Endothelial cell of umbilical vein (primary cell): ENCODE measurements at regions not wholly inside any gene's neighbourhood (a gene's known extent, or its start where the extent isn't known, plus 50 kb on each side); places are given as distances from the start of the nearest gene placed in this dataset.

Source experiments
- BruUV-seq: library from RNA; stranded (reverse); fragments of 400-500 nt; replicated peaks from 2 replicates; lab custom pipeline; 2021; lab: Mats Ljungman, UMichigan
- CTCF ChIA-PET: fragments of 300-600, 350-600 bp; sonication (Branson Sonifier 250); formaldehyde crosslinking; loops from one replicate; lab custom pipeline; 2021; ENCODE audit warnings: antibody characterized with exemption, inconsistent platforms; lab: Charles Lee
- POLR2A ChIA-PET: fragments of 300-600, 350-600 bp; sonication (Branson Sonifier 250); formaldehyde crosslinking; loops from one replicate; lab custom pipeline; 2021; ENCODE audit warnings: antibody characterized with exemption, inconsistent platforms; lab: Charles Lee
- DNase-seq: peaks from one replicate; pipeline ENCODE4 v3.0.0-alpha.2; 2011; ENCODE audit warnings: low read depth, low spot score
- FAIRE-seq: peaks from 2 replicates; lab custom pipeline; 2011; peaks lifted over from hg19 to GRCh38; lab: Jason Lieb, UNC
- H2AFZ ChIP-seq: 2 replicates; pipeline ENCODE4 v1.6.0; 2012; ENCODE audit warnings: low read depth, low read length, control low read depth, inconsistent platforms
- H3K27ac ChIP-seq: 2 replicates; pipeline ENCODE4 v1.5.1; 2011; ENCODE audit warnings: low read depth, mild to moderate bottlenecking, control low read depth, low read length, moderate library complexity; ENCODE audit not compliant: insufficient read depth
- H3K27me3 ChIP-seq, 2 experiments: 2 replicates each; pipeline versions ENCODE4 v1.6.0 to v1.6.1; 2011; ENCODE audit warnings: low read length in 2 of 2, mixed read lengths in 1 of 2; ENCODE audit not compliant: control insufficient read depth in 2 of 2, insufficient read depth in 2 of 2
- H3K36me3 ChIP-seq, 2 experiments: 2 replicates in 1 of 2; 3 replicates in 1 of 2; pipeline ENCODE4 v1.5.1; 2011; ENCODE audit warnings: low read length in 2 of 2, mild to moderate bottlenecking in 1 of 2, moderate library complexity in 1 of 2; ENCODE audit not compliant: control insufficient read depth in 2 of 2, insufficient read depth in 2 of 2; ENCODE audit errors: extremely low read depth in 1 of 2
- H3K4me1 ChIP-seq: 3 replicates; pipeline ENCODE4 v1.5.1; 2011; ENCODE audit warnings: mild to moderate bottlenecking, low read length; ENCODE audit not compliant: control insufficient read depth, insufficient read depth; ENCODE audit errors: extremely low read depth
- H3K4me2 ChIP-seq: 2 replicates; pipeline ENCODE4 v1.6.1; 2011; ENCODE audit warnings: low read length, control low read depth, mixed read lengths; ENCODE audit not compliant: insufficient read depth
- H3K4me3 ChIP-seq, 3 experiments: fragments of 200-600 bp in 1 of 3; sonication (generic), shearing (Covaris generic) in 1 of 3; replicated peaks in 1 of 3; 2 replicates each; pipeline ENCODE4 v1.5.1; 2011 to 2016; ENCODE audit warnings: control low read depth in 3 of 3, low read length in 3 of 3, mild to moderate bottlenecking in 2 of 3, inconsistent platforms in 1 of 3, low read depth in 1 of 3, moderate library complexity in 1 of 3; ENCODE audit not compliant: insufficient read depth in 1 of 3
- H3K79me2 ChIP-seq: 2 replicates; pipeline ENCODE4 v1.6.0; 2012; ENCODE audit warnings: low read length, inconsistent platforms; ENCODE audit not compliant: control insufficient read depth, insufficient read depth
- H3K9ac ChIP-seq: replicated peaks from 2 replicates; pipeline ENCODE3; 2011; ENCODE audit warnings: low read length, control low read depth; ENCODE audit not compliant: insufficient read depth; ENCODE audit errors: extremely low read depth
- H3K9me1 ChIP-seq: replicated peaks from 3 replicates; pipeline ENCODE4 v1.6.0; 2011; ENCODE audit warnings: mild to moderate bottlenecking, low read length; ENCODE audit not compliant: control insufficient read depth, insufficient read depth; ENCODE audit errors: extremely low read depth
- H3K9me3 ChIP-seq: replicated peaks from 2 replicates; pipeline ENCODE4 v1.5.1; 2012; ENCODE audit warnings: low read length, inconsistent platforms; ENCODE audit not compliant: control insufficient read depth, insufficient read depth
- H4K20me1 ChIP-seq: replicated peaks from 2 replicates; pipeline ENCODE3; 2011; ENCODE audit warnings: mild to moderate bottlenecking, low read length; ENCODE audit not compliant: control insufficient read depth, insufficient read depth; ENCODE audit errors: extremely low read depth
- FOS ChIP-seq: IDR thresholded peaks from 2 replicates; pipeline ENCODE4 v1.6.1; 2011; ENCODE audit warnings: mild to moderate bottlenecking, low read length, moderate library complexity, borderline replicate concordance; ENCODE audit not compliant: insufficient read depth
- GATA2 ChIP-seq: IDR thresholded peaks from 2 replicates; pipeline ENCODE4 v1.7.0; 2011; ENCODE audit warnings: low read depth, mild to moderate bottlenecking, moderate library complexity, mixed read lengths, low read length; ENCODE audit not compliant: insufficient read length, insufficient read depth
- MYC ChIP-seq: IDR thresholded peaks from one replicate; pipeline ENCODE4 v1.6.1; 2011; ENCODE audit warnings: mild to moderate bottlenecking, low read depth, low read length
- POLR2A ChIP-seq: IDR thresholded peaks from 2 replicates; pipeline ENCODE4 v1.6.1; 2012; ENCODE audit warnings: low read depth, mild to moderate bottlenecking, control low read depth, low read length
- POLR2AphosphoS5 ChIP-seq: IDR thresholded peaks from 2 replicates; pipeline ENCODE4 v1.6.1; 2012; ENCODE audit warnings: low read depth, mild to moderate bottlenecking, control low read depth, low read length, moderate library complexity; ENCODE audit not compliant: insufficient read depth
- dilution Hi-C: fragments of 300-500 bp; cut with MboI; formaldehyde crosslinking; loops from one replicate; pipeline ENCODE4 v1.15.0; 2019; ENCODE audit warnings: low sequenced_read_pairs; ENCODE audit not compliant: extremely low pct_ligation_motif_present
- intact Hi-C: fragments of 100-400 bp; cut with micrococcal nuclease; formaldehyde crosslinking; loops from one replicate; pipeline ENCODE4 v1.10.0; 2022
- TF ChIP-seq, protein P1 (sequence below), 2 donors: IDR thresholded peaks; 1 replicate in 1 of 2; 2 replicates in 1 of 2; pipeline ENCODE4 v1.5.1; 2011; ENCODE audit warnings: low read length in 2 of 2, mild to moderate bottlenecking in 2 of 2, moderate library complexity in 2 of 2, control low read depth in 1 of 2, inconsistent platforms in 1 of 2, low read depth in 1 of 2; ENCODE audit not compliant: insufficient read depth in 1 of 2; ENCODE audit errors: extremely low read depth in 1 of 2
- TF ChIP-seq, protein P2 (sequence below): IDR thresholded peaks from 2 replicates; pipeline ENCODE4 v1.6.1; 2011; ENCODE audit not compliant: insufficient read depth, insufficient read length

GRCh38 chr5:97627272-97627671 lies 444.2 kb upstream of the RIOK2 start:
- H3K4me3 ChIP-seq: no peak overlapping the region
- H3K79me2 ChIP-seq: no peaks in the 10 kb centered on the region
- H3K4me2 ChIP-seq: no peak overlapping the region
- no peak for DNase-seq
- no peak overlapping the region for H2AFZ ChIP-seq
- H3K27me3 ChIP-seq: no peaks in the 10 kb centered on the region
- no peaks in the 10 kb centered on the region for H3K9me1 ChIP-seq
- no peaks in the 10 kb centered on the region for H4K20me1 ChIP-seq
- BruUV-seq: no TSS peak
- intact Hi-C loops: no loop called here
- ChIA-PET CTCF (no interaction called here), POLR2A (no interaction called here)
- no peaks in the 10 kb centered on the region for H3K9me3 ChIP-seq
- H3K27ac ChIP-seq: no peak overlapping the region
- no peak for FAIRE-seq
- H3K4me1 ChIP-seq: no peaks in the 10 kb centered on the region
- H3K36me3 ChIP-seq: no peaks in the 10 kb centered on the region
- H3K9ac ChIP-seq: no peak overlapping the region
- TF ChIP-seq MYC: no peak
- TF ChIP-seq FOS: no peak
- TF ChIP-seq, protein P1, sequence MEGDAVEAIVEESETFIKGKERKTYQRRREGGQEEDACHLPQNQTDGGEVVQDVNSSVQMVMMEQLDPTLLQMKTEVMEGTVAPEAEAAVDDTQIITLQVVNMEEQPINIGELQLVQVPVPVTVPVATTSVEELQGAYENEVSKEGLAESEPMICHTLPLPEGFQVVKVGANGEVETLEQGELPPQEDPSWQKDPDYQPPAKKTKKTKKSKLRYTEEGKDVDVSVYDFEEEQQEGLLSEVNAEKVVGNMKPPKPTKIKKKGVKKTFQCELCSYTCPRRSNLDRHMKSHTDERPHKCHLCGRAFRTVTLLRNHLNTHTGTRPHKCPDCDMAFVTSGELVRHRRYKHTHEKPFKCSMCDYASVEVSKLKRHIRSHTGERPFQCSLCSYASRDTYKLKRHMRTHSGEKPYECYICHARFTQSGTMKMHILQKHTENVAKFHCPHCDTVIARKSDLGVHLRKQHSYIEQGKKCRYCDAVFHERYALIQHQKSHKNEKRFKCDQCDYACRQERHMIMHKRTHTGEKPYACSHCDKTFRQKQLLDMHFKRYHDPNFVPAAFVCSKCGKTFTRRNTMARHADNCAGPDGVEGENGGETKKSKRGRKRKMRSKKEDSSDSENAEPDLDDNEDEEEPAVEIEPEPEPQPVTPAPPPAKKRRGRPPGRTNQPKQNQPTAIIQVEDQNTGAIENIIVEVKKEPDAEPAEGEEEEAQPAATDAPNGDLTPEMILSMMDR (IDR thresholded peaks at IDR 0.05; ENCODE audit: extremely low read depth in 1 of 2, insufficient read depth in 1 of 2, low read depth in 1 of 2, low read length in 2 of 2): no peak
- TF ChIP-seq, protein P2, sequence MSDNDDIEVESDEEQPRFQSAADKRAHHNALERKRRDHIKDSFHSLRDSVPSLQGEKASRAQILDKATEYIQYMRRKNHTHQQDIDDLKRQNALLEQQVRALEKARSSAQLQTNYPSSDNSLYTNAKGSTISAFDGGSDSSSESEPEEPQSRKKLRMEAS: no peak
- TF ChIP-seq GATA2: no peak
- TF ChIP-seq POLR2A: no peak
- no peak for TF ChIP-seq POLR2AphosphoS5
- dilution Hi-C loops: no loop called here
